IMR-90 (cell line): ENCODE measurements at regions not wholly inside any gene's neighbourhood (a gene's known extent, or its start where the extent isn't known, plus 50 kb on each side); places are given as distances from the start of the nearest gene placed in this dataset.

Experiments used
- ATAC-seq: fragments of 200-7000 bp; cut with Tn5 transposase; 2 replicates; pipeline ENCODE4 v1.9.1; 2020; ENCODE audit warnings: low read depth, mild to moderate bottlenecking, moderate library complexity
- BruUV-seq: library from RNA; stranded (reverse); fragments of 400-500 nt; replicated peaks from 2 replicates; lab custom pipeline; 2021; lab: Mats Ljungman, UMichigan
- CTCF ChIA-PET: fragments of 300-600 bp; formaldehyde crosslinking; extraction: SDS; loops from one replicate; lab custom pipeline; 2021; ENCODE audit warnings: antibody characterized with exemption; lab: Yijun Ruan, JAX
- POLR2A ChIA-PET: fragments of 300-600 bp; sonication (Branson Sonifier 250); formaldehyde crosslinking; loops from one replicate; lab custom pipeline; 2022; ENCODE audit warnings: antibody characterized with exemption; ENCODE audit not compliant: unreplicated experiment; lab: Charles Lee
- DNase-seq: peaks from one replicate; pipeline ENCODE4 v3.0.0; 2013
- H2AFZ ChIP-seq: replicated peaks from 2 replicates; pipeline ENCODE3; 2013; ENCODE audit warnings: low read length, mild to moderate bottlenecking; ENCODE audit not compliant: poor library complexity
- H2AK5ac ChIP-seq: 2 replicates; pipeline ENCODE4 v1.6.1; 2013; ENCODE audit warnings: low read depth, low read length, inconsistent platforms
- H2AK9ac ChIP-seq: replicated peaks from 2 replicates; pipeline ENCODE3; 2013; ENCODE audit warnings: mild to moderate bottlenecking, low read depth, low read length, moderate library complexity; ENCODE audit not compliant: poor library complexity
- H2BK120ac ChIP-seq: 2 replicates; pipeline ENCODE4 v1.6.1; 2013; ENCODE audit warnings: low read depth, low read length, inconsistent platforms
- H2BK15ac ChIP-seq: 3 replicates; pipeline ENCODE4 v1.6.1; 2013; ENCODE audit warnings: low read depth, low read length, inconsistent platforms
- H2BK20ac ChIP-seq: 2 replicates; pipeline ENCODE4 v1.6.1; 2013; ENCODE audit warnings: low read depth, mild to moderate bottlenecking, inconsistent platforms, low read length, moderate library complexity
- H2BK5ac ChIP-seq: 2 replicates; pipeline ENCODE4 v1.6.1; 2013; ENCODE audit warnings: mild to moderate bottlenecking, low read depth, low read length, inconsistent platforms; ENCODE audit not compliant: poor library complexity, severe bottlenecking
- H3K14ac ChIP-seq: replicated peaks from 2 replicates; pipeline ENCODE4 v1.6.1; 2013; ENCODE audit warnings: low read depth, low read length, inconsistent platforms
- H3K18ac ChIP-seq: 2 replicates; pipeline ENCODE4 v1.6.1; 2013; ENCODE audit warnings: low read depth, low read length, control low read depth
- H3K23ac ChIP-seq: 2 replicates; pipeline ENCODE4 v1.6.1; 2013; ENCODE audit warnings: low read depth, low read length, inconsistent platforms
- H3K27ac ChIP-seq: 2 replicates; pipeline ENCODE4 v1.5.1; 2013; ENCODE audit warnings: mild to moderate bottlenecking, control low read depth, low read length; ENCODE audit not compliant: insufficient read depth
- H3K27me3 ChIP-seq: 2 replicates; pipeline ENCODE4 v1.6.1; 2013; ENCODE audit warnings: low read length; ENCODE audit not compliant: control insufficient read depth, insufficient read depth
- H3K36me3 ChIP-seq: 2 replicates; pipeline ENCODE4 v1.6.1; 2013; ENCODE audit warnings: low read length, mixed read lengths; ENCODE audit not compliant: control insufficient read depth, insufficient read depth
- H3K4ac ChIP-seq: 2 replicates; pipeline ENCODE4 v1.6.1; 2013; ENCODE audit warnings: low read depth, low read length, inconsistent platforms
- H3K4me1 ChIP-seq: 2 replicates; pipeline ENCODE4 v1.6.1; 2013; ENCODE audit warnings: low read length, mixed read lengths; ENCODE audit not compliant: control insufficient read depth, insufficient read depth
- H3K4me2 ChIP-seq: 2 replicates; pipeline ENCODE4 v1.6.1; 2013; ENCODE audit warnings: low read depth, mild to moderate bottlenecking, control low read depth, low read length, moderate library complexity
- H3K4me3 ChIP-seq: 2 replicates; pipeline ENCODE4 v1.5.1; 2013; ENCODE audit warnings: low read depth, mild to moderate bottlenecking, control low read depth, low read length, moderate library complexity; ENCODE audit not compliant: insufficient read depth
- H3K56ac ChIP-seq: 2 replicates; pipeline ENCODE4 v1.6.1; 2013; ENCODE audit warnings: low read length, inconsistent platforms; ENCODE audit not compliant: insufficient read depth; ENCODE audit errors: extremely low read depth
- H3K79me1 ChIP-seq, 2 experiments: 2 replicates each; pipeline ENCODE4 v1.6.1; 2013; ENCODE audit warnings: low read length in 2 of 2, inconsistent platforms in 1 of 2, low read depth in 1 of 2
- H3K9ac ChIP-seq: 2 replicates; pipeline ENCODE4 v1.6.1; 2013; ENCODE audit warnings: low read depth, low read length, control low read depth
- H3K9me1 ChIP-seq: 2 replicates; pipeline ENCODE4 v1.6.1; 2013; ENCODE audit warnings: low read length, inconsistent platforms; ENCODE audit not compliant: insufficient read depth
- H3K9me3 ChIP-seq: 2 replicates; pipeline ENCODE4 v1.6.1; 2013; ENCODE audit warnings: low read length; ENCODE audit not compliant: control insufficient read depth, insufficient read depth
- H4K20me1 ChIP-seq: 2 replicates; pipeline ENCODE4 v1.6.1; 2013; ENCODE audit warnings: low read length, inconsistent platforms; ENCODE audit not compliant: insufficient read depth
- H4K5ac ChIP-seq: 2 replicates; pipeline ENCODE4 v1.6.1; 2013; ENCODE audit warnings: mild to moderate bottlenecking, low read depth, low read length, control low read depth
- H4K8ac ChIP-seq, 2 experiments: 2 replicates each; pipeline ENCODE4 v1.6.1; 2013; ENCODE audit warnings: low read depth in 2 of 2, low read length in 2 of 2, control low read depth in 1 of 2, inconsistent platforms in 1 of 2
- H4K91ac ChIP-seq: 2 replicates; pipeline ENCODE4 v1.6.1; 2013; ENCODE audit warnings: low read depth, low read length, inconsistent platforms; ENCODE audit not compliant: insufficient read depth
- BHLHE40 ChIP-seq: fragments of 150-350 bp; IDR thresholded peaks from 2 replicates; pipeline ENCODE4 v1.6.1; 2016; ENCODE audit warnings: mild to moderate bottlenecking, low read depth, low read length
- CEBPB ChIP-seq: IDR thresholded peaks from 2 replicates; pipeline ENCODE4 v1.6.1; 2012; ENCODE audit warnings: low read depth, low read length, improper control_type of control experiment
- FOS ChIP-seq: fragments of 150-350 bp; IDR thresholded peaks from 2 replicates; pipeline ENCODE4 v1.6.1; 2016; ENCODE audit warnings: low read depth, low read length
- MAFK ChIP-seq: IDR thresholded peaks from 2 replicates; pipeline ENCODE4 v1.6.1; 2012; ENCODE audit warnings: low read depth, low read length, improper control_type of control experiment
- MXI1 ChIP-seq: IDR thresholded peaks from 2 replicates; pipeline ENCODE4 v1.6.1; 2012; ENCODE audit warnings: low read depth, mild to moderate bottlenecking, low read length, moderate library complexity, borderline replicate concordance
- POLR2A ChIP-seq: IDR thresholded peaks from 2 replicates; pipeline ENCODE4 v1.6.1; 2012; ENCODE audit warnings: mild to moderate bottlenecking, low read depth, low read length
- RCOR1 ChIP-seq: IDR thresholded peaks from 2 replicates; pipeline ENCODE4 v1.6.1; 2012; ENCODE audit warnings: mild to moderate bottlenecking, low read length, improper control_type of control experiment; ENCODE audit not compliant: insufficient replicate concordance
- RFX5 ChIP-seq: IDR thresholded peaks from 2 replicates; pipeline ENCODE4 v1.8.0; 2012; ENCODE audit warnings: low read depth, mild to moderate bottlenecking, low read length, moderate library complexity
- WGBS, 2 experiments: methylation state at CpG; one replicate each; pipeline versions ENCODE4 v1.1.5 to v1.1.7; 2013; ENCODE audit warnings: missing lambda C conversion rate in 2 of 2; ENCODE audit not compliant: insufficient read length in 1 of 2; ENCODE audit errors: extremely low coverage in 2 of 2; 5-methylcytosine and 5-hydroxymethylcytosine counted together
- dilution Hi-C: fragments of 300-500 bp; cut with HindIII; formaldehyde crosslinking; loops from one replicate; pipeline ENCODE4 v1.14.3; 2018; ENCODE audit warnings: low sequenced_read_pairs; ENCODE audit not compliant: unreplicated experiment
- in situ Hi-C: fragments of 300-500 bp; cut with MboI; formaldehyde crosslinking; loops from 3 replicates; pipeline ENCODE4 v1.14.3; 2019; ENCODE audit warnings: low sequenced_read_pairs, inconsistent platforms, mixed read lengths
- intact Hi-C: fragments of 100-400 bp; cut with micrococcal nuclease; formaldehyde crosslinking; loops from 2 replicates; pipeline ENCODE4 v1.10.0; 2022
- TF ChIP-seq, protein P1 (sequence below): fragments of 150-350 bp; IDR thresholded peaks from 2 replicates; pipeline ENCODE4 v1.6.1; 2017; ENCODE audit warnings: mild to moderate bottlenecking, antibody characterized with exemption, low read length, low read depth

DNA sequence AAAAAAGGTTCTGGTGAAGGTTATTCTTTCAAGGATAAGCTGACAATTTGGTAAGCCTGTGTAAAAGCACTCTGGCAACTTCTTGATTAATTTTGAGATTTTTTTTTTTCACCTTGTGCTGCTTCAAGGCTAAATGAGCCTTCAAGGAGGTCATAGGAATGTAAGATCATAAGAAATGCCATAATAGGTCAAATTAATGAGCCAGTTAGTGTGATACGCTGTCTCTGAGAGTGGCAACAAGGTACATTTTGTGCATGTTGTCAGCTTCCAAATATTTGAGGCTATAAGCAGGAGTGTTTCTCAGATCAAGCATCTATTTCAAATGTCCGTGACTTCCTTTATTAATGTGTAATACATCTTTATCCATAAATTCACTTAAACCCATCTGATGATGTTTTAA is 72.3 kb upstream of the CDH6 start:
- ChIA-PET POLR2A (no interaction called here), CTCF (interaction anchor here (0.9 to 1.4 kb wide), 2 partner anchors 8 to 31 kb away, joined by 4 read pairs; no protein-coding TSS in a partner anchor)
- H3K4me1 ChIP-seq: peaks cover 4% of the 10 kb centered on the region; the same call in 1 of the 2 replicates
- no peak overlapping the region for H3K4me2 ChIP-seq
- H2BK5ac ChIP-seq: no peak overlapping the region
- no CpG with 5 or more reads among the region's 2 CpGs for WGBS, 2 experiments
- intact Hi-C loops: no loop called here
- H2BK20ac ChIP-seq: 0 out of 2 replicates have a peak overlapping the region, but pooled peaks have one; percentile 32
- DNase-seq (no peak), ATAC-seq (no peak)
- no peak overlapping the region for H2AK9ac ChIP-seq
- peak overlapping the region; percentile 24 for H2BK120ac ChIP-seq
- no peaks in the 10 kb centered on the region for H3K79me1 ChIP-seq
- in situ Hi-C loops: no loop called here
- no peak overlapping the region for H3K9ac ChIP-seq
- no peak overlapping the region for H2AFZ ChIP-seq
- no peaks in the 10 kb centered on the region for H3K9me3 ChIP-seq
- no peaks in the 10 kb centered on the region for H4K20me1 ChIP-seq
- H3K27me3 ChIP-seq: no peaks in the 10 kb centered on the region
- H4K91ac ChIP-seq: no peak overlapping the region
- H3K56ac ChIP-seq: no peak overlapping the region
- TF ChIP-seq FOS: no peak
- no peak for TF ChIP-seq RCOR1
- TF ChIP-seq CEBPB: no peak
- TF ChIP-seq, protein P1, sequence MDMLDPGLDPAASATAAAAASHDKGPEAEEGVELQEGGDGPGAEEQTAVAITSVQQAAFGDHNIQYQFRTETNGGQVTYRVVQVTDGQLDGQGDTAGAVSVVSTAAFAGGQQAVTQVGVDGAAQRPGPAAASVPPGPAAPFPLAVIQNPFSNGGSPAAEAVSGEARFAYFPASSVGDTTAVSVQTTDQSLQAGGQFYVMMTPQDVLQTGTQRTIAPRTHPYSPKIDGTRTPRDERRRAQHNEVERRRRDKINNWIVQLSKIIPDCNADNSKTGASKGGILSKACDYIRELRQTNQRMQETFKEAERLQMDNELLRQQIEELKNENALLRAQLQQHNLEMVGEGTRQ: no peak
- no peak for TF ChIP-seq POLR2A
- TF ChIP-seq BHLHE40: no peak
- no peak for TF ChIP-seq RFX5
- TF ChIP-seq MXI1: no peak
- TF ChIP-seq MAFK: no peak
- H2AK5ac ChIP-seq: no peak overlapping the region
- dilution Hi-C loops: no loop called here
- no peak overlapping the region for H3K23ac ChIP-seq
- no TSS peak for BruUV-seq
- no peak overlapping the region for H3K4me3 ChIP-seq
- no peaks in the 10 kb centered on the region for H3K36me3 ChIP-seq
- H2BK15ac ChIP-seq: peak overlapping the region; percentile 30; the same call in 1 of the 3 replicates
- no peak overlapping the region for H3K4ac ChIP-seq
- H3K14ac ChIP-seq: 0 out of 2 replicates have a peak overlapping the region, but pooled peaks have one; percentile 2
- 0 out of 2 replicates have a peak overlapping the region, but pooled peaks have one; percentile 46 for H4K5ac ChIP-seq
- H3K9me1 ChIP-seq: no peaks in the 10 kb centered on the region; the same call in 1 of the 2 replicates
- peak overlapping the region; percentile 81; the same call in 1 of the 2 replicates for H3K18ac ChIP-seq
- H4K8ac ChIP-seq: no peak overlapping the region
- H3K27ac ChIP-seq: no peak overlapping the region
